H1 (cell line): ENCODE measurements at regions not wholly inside any gene's neighbourhood (a gene's known extent, or its start where the extent isn't known, plus 50 kb on each side); places are given as distances from the start of the nearest gene placed in this dataset.

Source experiments
- CTCF ChIA-PET: fragments of 300-600 bp; sonication (Branson Sonifier 250); formaldehyde crosslinking; loops from one replicate; lab custom pipeline; 2021; ENCODE audit not compliant: partially characterized antibody; lab: Charles Lee
- POLR2A ChIA-PET: fragments of 300-600 bp; sonication (Branson Sonifier 250); formaldehyde crosslinking; loops from one replicate; lab custom pipeline; 2021; ENCODE audit warnings: inconsistent platforms; ENCODE audit not compliant: partially characterized antibody; lab: Charles Lee
- DNase-seq, 2 experiments: peaks; one replicate each; pipeline versions ENCODE4 v3.0.0 to v3.0.0-alpha.2; 2010 to 2022; ENCODE audit warnings: low spot score in 2 of 2, low read depth in 1 of 2, mixed read lengths in 1 of 2
- FAIRE-seq: peaks from 2 replicates; lab custom pipeline; 2011; peaks lifted over from hg19 to GRCh38; lab: Jason Lieb, UNC
- H2AFZ ChIP-seq: 2 replicates; pipeline ENCODE4 v1.8.1; 2012; ENCODE audit warnings: low read length, inconsistent platforms
- H2AK5ac ChIP-seq: 2 replicates; pipeline ENCODE4 v1.6.1; 2013; ENCODE audit warnings: low read depth, low read length
- H2BK120ac ChIP-seq: replicated peaks from 2 replicates; pipeline ENCODE3; 2013; ENCODE audit warnings: low read depth, low read length, inconsistent platforms
- H2BK12ac ChIP-seq: 2 replicates; pipeline ENCODE4 v1.6.1; 2013; ENCODE audit warnings: low read depth, low read length
- H2BK15ac ChIP-seq: 2 replicates; pipeline ENCODE4 v1.6.1; 2013; ENCODE audit warnings: low read length
- H2BK20ac ChIP-seq: 2 replicates; pipeline ENCODE4 v1.6.1; 2013; ENCODE audit warnings: low read length
- H2BK5ac ChIP-seq: 2 replicates; pipeline ENCODE4 v1.6.1; 2013; ENCODE audit warnings: low read depth, low read length
- H3K14ac ChIP-seq: 2 replicates; pipeline ENCODE4 v1.6.1; 2013; ENCODE audit warnings: inconsistent platforms; ENCODE audit not compliant: insufficient read length
- H3K18ac ChIP-seq: 2 replicates; pipeline ENCODE4 v1.6.1; 2013; ENCODE audit warnings: low read length; ENCODE audit errors: extremely low read depth
- H3K23ac ChIP-seq: 2 replicates; pipeline ENCODE4 v1.6.1; 2013; ENCODE audit warnings: inconsistent platforms; ENCODE audit not compliant: insufficient read length
- H3K23me2 ChIP-seq: 2 replicates; pipeline ENCODE4 v1.6.1; 2013; ENCODE audit warnings: low read depth, low read length
- H3K27ac ChIP-seq: 2 replicates; pipeline ENCODE4 v1.6.1; 2011; ENCODE audit warnings: low read depth, low read length, inconsistent platforms
- H3K27me3 ChIP-seq, 4 experiments: replicated peaks in 1 of 4; 1 replicate in 1 of 4; 2 replicates in 3 of 4; pipeline versions ENCODE4 v1.6.1 to v1.8.1; 2011 to 2013; ENCODE audit warnings: low read length in 3 of 4, mild to moderate bottlenecking in 3 of 4, inconsistent platforms in 2 of 4, mixed read lengths in 2 of 4, moderate library complexity in 1 of 4; ENCODE audit not compliant: control insufficient read depth in 3 of 4, insufficient read depth in 3 of 4; ENCODE audit errors: extremely low read depth in 1 of 4
- H3K36me3 ChIP-seq, 4 experiments: 2 replicates each; pipeline versions ENCODE4 v1.6.1 to v1.8.1; 2011 to 2013; ENCODE audit warnings: mild to moderate bottlenecking in 4 of 4, low read length in 3 of 4, moderate library complexity in 2 of 4, control low read depth in 1 of 4, inconsistent platforms in 1 of 4; ENCODE audit not compliant: insufficient read depth in 4 of 4, control insufficient read depth in 2 of 4
- H3K4ac ChIP-seq: replicated peaks from 2 replicates; pipeline ENCODE3; 2013; ENCODE audit warnings: low read length, low read depth, mixed read lengths, inconsistent platforms; ENCODE audit not compliant: insufficient read length
- H3K4me1 ChIP-seq, 4 experiments: replicated peaks in 1 of 4; 1 replicate in 1 of 4; 2 replicates in 3 of 4; pipeline versions ENCODE4 v1.6.1 to v1.8.1; 2011 to 2013; ENCODE audit warnings: low read length in 3 of 4, inconsistent platforms in 2 of 4, mixed read lengths in 1 of 4; ENCODE audit not compliant: insufficient read depth in 4 of 4, control insufficient read depth in 3 of 4
- H3K4me2 ChIP-seq, 2 experiments: 2 replicates each; pipeline versions ENCODE4 v1.6.1 to v1.8.1; 2011 to 2013; ENCODE audit warnings: low read depth in 2 of 2, low read length in 2 of 2, control low read depth in 1 of 2, inconsistent platforms in 1 of 2, mild to moderate bottlenecking in 1 of 2; ENCODE audit not compliant: insufficient read depth in 1 of 2
- H3K4me3 ChIP-seq, 4 experiments: fragments of 200-600, 300-600 bp in 1 of 4; sonication (generic), shearing (Covaris generic), sonication (Bioruptor Twin) in 1 of 4; 2 replicates each; pipeline versions ENCODE4 v1.5.1 to v1.8.1; 2011 to 2016; ENCODE audit warnings: low read length in 4 of 4, low read depth in 3 of 4, control low read depth in 2 of 4, inconsistent platforms in 2 of 4, mild to moderate bottlenecking in 2 of 4, mixed read lengths in 1 of 4, moderate library complexity in 1 of 4; ENCODE audit not compliant: insufficient read depth in 2 of 4; ENCODE audit errors: extremely low read depth in 1 of 4
- H3K56ac ChIP-seq: replicated peaks from 2 replicates; pipeline ENCODE3; 2013; ENCODE audit warnings: low read depth, mild to moderate bottlenecking, mixed read lengths, low read length, inconsistent platforms; ENCODE audit not compliant: insufficient read length
- H3K79me1 ChIP-seq: 2 replicates; pipeline ENCODE4 v1.6.1; 2013; ENCODE audit warnings: low read depth, low read length, control low read depth
- H3K79me2 ChIP-seq, 2 experiments: 2 replicates each; pipeline versions ENCODE4 v1.6.1 to v1.8.1; 2012 to 2013; ENCODE audit warnings: low read length in 2 of 2, mild to moderate bottlenecking in 2 of 2, inconsistent platforms in 1 of 2; ENCODE audit not compliant: insufficient read depth in 2 of 2, control insufficient read depth in 1 of 2
- H3K9ac ChIP-seq, 4 experiments: replicated peaks in 1 of 4; 1 replicate in 1 of 4; 2 replicates in 3 of 4; pipeline versions ENCODE4 v1.6.1 to v1.8.1; 2011 to 2013; ENCODE audit warnings: low read depth in 3 of 4, low read length in 3 of 4, control low read depth in 2 of 4, mild to moderate bottlenecking in 2 of 4, moderate library complexity in 2 of 4, inconsistent platforms in 1 of 4; ENCODE audit errors: extremely low read depth in 1 of 4
- H3K9me3 ChIP-seq, 2 experiments: 2 replicates each; pipeline versions ENCODE4 v1.6.1 to v1.8.1; 2012 to 2013; ENCODE audit warnings: mild to moderate bottlenecking in 2 of 2, moderate library complexity in 2 of 2, control low read depth in 1 of 2, inconsistent platforms in 1 of 2, low read depth in 1 of 2, low read length in 1 of 2, mixed read lengths in 1 of 2; ENCODE audit not compliant: insufficient read depth in 2 of 2
- H4K20me1 ChIP-seq, 2 experiments: replicated peaks in 1 of 2; 2 replicates each; pipeline versions ENCODE3 to v1.8.1; 2011 to 2013; ENCODE audit warnings: inconsistent platforms in 2 of 2, low read length in 2 of 2, mild to moderate bottlenecking in 1 of 2; ENCODE audit not compliant: insufficient read depth in 2 of 2, control insufficient read depth in 1 of 2
- H4K5ac ChIP-seq: 2 replicates; pipeline ENCODE4 v1.6.1; 2013; ENCODE audit warnings: low read length, low read depth, mixed read lengths, inconsistent platforms; ENCODE audit not compliant: insufficient read length
- H4K8ac ChIP-seq: 2 replicates; pipeline ENCODE4 v1.8.0; 2013; ENCODE audit warnings: mild to moderate bottlenecking, moderate library complexity, low read length, inconsistent platforms; ENCODE audit not compliant: insufficient read depth; ENCODE audit errors: extremely low read depth
- H4K91ac ChIP-seq: replicated peaks from 2 replicates; pipeline ENCODE3; 2013; ENCODE audit warnings: low read length, mixed read lengths, inconsistent platforms; ENCODE audit not compliant: insufficient read length
- ASH2L ChIP-seq: fragments of 200-600, 300-600 bp; sonication (generic); IDR thresholded peaks from one replicate; pipeline ENCODE4 v1.7.1; 2017; ENCODE audit warnings: low read length
- MAFK ChIP-seq: IDR thresholded peaks from 2 replicates; pipeline ENCODE4 v1.6.1; 2012; ENCODE audit warnings: low read depth, mild to moderate bottlenecking, improper control_type of control experiment, low read length
- NRF1 ChIP-seq: IDR thresholded peaks from 2 replicates; pipeline ENCODE4 v1.6.1; 2011; ENCODE audit warnings: mild to moderate bottlenecking, low read depth, low read length, improper control_type of control experiment
- TAF7 ChIP-seq: optimal IDR thresholded peaks from 2 replicates; pipeline ENCODE3; 2011; ENCODE audit warnings: low read depth, mild to moderate bottlenecking, inconsistent platforms, low read length, moderate library complexity, borderline replicate concordance
- WGBS, 2 experiments: shearing (Covaris generic) in 1 of 2; methylation state at CpG; one replicate each; pipeline versions ENCODE4 v1.1.6 to v1.1.7; 2013 to 2015; ENCODE audit warnings: low lambda C conversion rate in 2 of 2, mixed read lengths in 2 of 2, inconsistent platforms in 1 of 2, low coverage in 1 of 2, missing lambda C conversion rate in 1 of 2; ENCODE audit not compliant: insufficient replicate concordance in 2 of 2, insufficient coverage in 1 of 2, insufficient read length in 1 of 2; ENCODE audit errors: extremely low coverage in 1 of 2, missing lambda C conversion rate in 1 of 2; 5-methylcytosine and 5-hydroxymethylcytosine counted together

DNA sequence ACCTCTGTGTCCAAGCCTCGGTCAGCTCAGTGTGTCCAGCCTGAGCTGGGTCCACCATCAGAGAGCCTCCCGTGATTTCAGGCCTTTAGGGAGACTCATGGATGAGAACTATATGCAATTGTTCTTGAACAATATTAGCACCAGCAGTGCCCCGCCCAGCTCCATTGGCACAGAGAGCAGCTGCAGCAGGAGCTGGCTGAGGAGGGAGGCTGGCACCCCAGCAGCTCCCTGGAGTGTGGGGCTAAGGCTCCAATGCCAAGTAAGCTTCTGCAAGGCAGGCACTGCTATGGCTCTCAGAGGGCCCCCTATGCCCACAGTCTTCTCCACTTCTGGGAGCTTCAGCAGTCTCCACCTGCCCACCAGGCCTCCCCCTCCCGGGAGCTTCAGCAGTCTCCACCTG is 593.3 kb downstream of the MATN1 start:
- no peak overlapping the region for H3K18ac ChIP-seq
- no peaks in the 10 kb centered on the region for H3K36me3 ChIP-seq
- H3K9ac ChIP-seq: no peak overlapping the region
- H2BK12ac ChIP-seq: no peak overlapping the region
- H3K79me2 ChIP-seq: no peaks in the 10 kb centered on the region
- H3K79me1 ChIP-seq: no peaks in the 10 kb centered on the region
- no peak overlapping the region for H3K4ac ChIP-seq
- no peak overlapping the region for H2BK5ac ChIP-seq
- H3K23ac ChIP-seq: no peak overlapping the region
- no peak overlapping the region for H4K8ac ChIP-seq
- H3K56ac ChIP-seq: no peak overlapping the region
- H3K9me3 ChIP-seq: no peaks in the 10 kb centered on the region
- TF ChIP-seq TAF7 (no peak), ASH2L (no peak), NRF1 (no peak), MAFK (no peak)
- no peak overlapping the region for H4K91ac ChIP-seq
- no peaks in the 10 kb centered on the region for H3K23me2 ChIP-seq
- H4K20me1 ChIP-seq: no peaks in the 10 kb centered on the region
- CTCF ChIA-PET: interaction anchor here (0.5 to 2.3 kb wide), 4 partner anchors 9 to 560 kb away, joined by 3 to 10 read pairs (median 6); no protein-coding TSS in a partner anchor
- H2BK120ac ChIP-seq: no peak overlapping the region
- no peak overlapping the region for H2AFZ ChIP-seq
- no peak overlapping the region for H3K14ac ChIP-seq
- H3K4me2 ChIP-seq: no peak overlapping the region
- no peaks in the 10 kb centered on the region; a peak in 2 of 7 replicates for H3K27me3 ChIP-seq
- H4K5ac ChIP-seq: no peak overlapping the region
- DNase-seq (no peak), FAIRE-seq (no peak)
- no peak overlapping the region for H3K27ac ChIP-seq
- no peak overlapping the region for H3K4me3 ChIP-seq
- POLR2A ChIA-PET: no interaction called here
- no peaks in the 10 kb centered on the region for H3K4me1 ChIP-seq
- no peak overlapping the region for H2BK15ac ChIP-seq
- WGBS, 2 experiments: 75% methylated on average over 4 of the region's 4 CpGs; no CpG with 5 or more reads in 1 of the 2 experiments
- no peak overlapping the region for H2AK5ac ChIP-seq
- H2BK20ac ChIP-seq: no peak overlapping the region
